Gastrocnemius medialis (tissue), 4 donors: ENCODE measurements at regions not wholly inside any gene's neighbourhood (a gene's known extent, or its start where the extent isn't known, plus 50 kb on each side); places are given as distances from the start of the nearest gene placed in this dataset.

ENCODE experiments used
- ATAC-seq, 2 donors: fragments of 150-250 bp; one replicate each; pipeline ENCODE4 v1.9.1; 2016
- DNase-seq, 2 donors: peaks; one replicate each; pipeline ENCODE4 v3.0.0-alpha.2; 2019
- H3K27ac ChIP-seq, 4 donors: fragments of 200-600 bp; sonication (generic); 1 replicate in 1 of 4; 2 replicates in 3 of 4; pipeline ENCODE4 v1.5.1; 2016 to 2018; ENCODE audit warnings: mild to moderate bottlenecking in 2 of 4, moderate library complexity in 1 of 4
- H3K27me3 ChIP-seq, 3 donors: fragments of 200-600 bp; sonication (generic) in 2 of 3; 1 replicate in 1 of 3; 2 replicates in 2 of 3; pipeline versions ENCODE4 v1.5.1 to v1.6.0; 2016 to 2019; ENCODE audit warnings: mild to moderate bottlenecking in 1 of 3, moderate library complexity in 1 of 3
- H3K36me3 ChIP-seq, 2 donors: fragments of 200-600 bp; sonication (generic) in 1 of 2; one replicate each; pipeline ENCODE4 v1.5.1; 2017 to 2018
- H3K4me1 ChIP-seq, 2 donors: fragments of 200-600 bp; sonication (generic) in 1 of 2; one replicate each; pipeline ENCODE4 v1.5.1; 2016 to 2017; ENCODE audit warnings: mild to moderate bottlenecking in 2 of 2
- H3K4me3 ChIP-seq, 4 donors: fragments of 200-600 bp; sonication (generic) in 3 of 4; 1 replicate in 1 of 4; 2 replicates in 3 of 4; pipeline ENCODE4 v1.5.1; 2016 to 2019; ENCODE audit warnings: mild to moderate bottlenecking in 2 of 4
- H3K9me3 ChIP-seq, 3 donors: fragments of 200-600 bp; sonication (generic) in 2 of 3; 1 replicate in 1 of 3; 2 replicates in 2 of 3; pipeline ENCODE4 v1.5.1; 2016 to 2019
- POLR2A ChIP-seq, 2 donors: fragments of 450-650 bp; IDR thresholded peaks; one replicate each; pipeline ENCODE4 v1.6.1; 2017; ENCODE audit warnings: antibody characterized with exemption in 2 of 2, mild to moderate bottlenecking in 2 of 2, moderate library complexity in 2 of 2
- in situ Hi-C, 4 donors: fragments of 200-750 bp; cut with MboI; loops; one replicate each; pipeline versions ENCODE4 v1.15.0 to v1.8.0; 2017; ENCODE audit warnings: low sequenced_read_pairs in 4 of 4
- intact Hi-C: fragments of 100-400 bp; cut with DNase I; formaldehyde crosslinking; loops from one replicate; pipeline ENCODE4 v1.15.1; 2023; ENCODE audit warnings: low total_unique reads
- TF ChIP-seq, protein P1 (sequence below), 5 experiments: fragments of 450-650 bp in 3 of 5; fragments of 200-600 bp in 2 of 5; sonication (generic) in 2 of 5; IDR thresholded peaks in 4 of 5; conservative IDR thresholded peaks in 1 of 5; 1 replicate in 4 of 5; 2 replicates in 1 of 5; pipeline ENCODE4 v1.5.1; 2016 to 2019; ENCODE audit warnings: antibody characterized with exemption in 5 of 5, mild to moderate bottlenecking in 3 of 5, moderate library complexity in 3 of 5

- no peak overlapping the region for H3K4me3 ChIP-seq
- no peaks in the 10 kb centered on the region for H3K27me3 ChIP-seq
- no peak for ATAC-seq
- DNase-seq = no peak
- H3K27ac ChIP-seq = no peak overlapping the region
- TF ChIP-seq, protein P1, sequence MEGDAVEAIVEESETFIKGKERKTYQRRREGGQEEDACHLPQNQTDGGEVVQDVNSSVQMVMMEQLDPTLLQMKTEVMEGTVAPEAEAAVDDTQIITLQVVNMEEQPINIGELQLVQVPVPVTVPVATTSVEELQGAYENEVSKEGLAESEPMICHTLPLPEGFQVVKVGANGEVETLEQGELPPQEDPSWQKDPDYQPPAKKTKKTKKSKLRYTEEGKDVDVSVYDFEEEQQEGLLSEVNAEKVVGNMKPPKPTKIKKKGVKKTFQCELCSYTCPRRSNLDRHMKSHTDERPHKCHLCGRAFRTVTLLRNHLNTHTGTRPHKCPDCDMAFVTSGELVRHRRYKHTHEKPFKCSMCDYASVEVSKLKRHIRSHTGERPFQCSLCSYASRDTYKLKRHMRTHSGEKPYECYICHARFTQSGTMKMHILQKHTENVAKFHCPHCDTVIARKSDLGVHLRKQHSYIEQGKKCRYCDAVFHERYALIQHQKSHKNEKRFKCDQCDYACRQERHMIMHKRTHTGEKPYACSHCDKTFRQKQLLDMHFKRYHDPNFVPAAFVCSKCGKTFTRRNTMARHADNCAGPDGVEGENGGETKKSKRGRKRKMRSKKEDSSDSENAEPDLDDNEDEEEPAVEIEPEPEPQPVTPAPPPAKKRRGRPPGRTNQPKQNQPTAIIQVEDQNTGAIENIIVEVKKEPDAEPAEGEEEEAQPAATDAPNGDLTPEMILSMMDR (IDR thresholded peaks at IDR 0.05 in 4 of 5, conservative IDR thresholded peaks at IDR 0.05 in 1 of 5) = no peak
- no peak for TF ChIP-seq POLR2A (IDR thresholded peaks at IDR 0.05)
- H3K36me3 ChIP-seq = no peaks in the 10 kb centered on the region
- intact Hi-C loops = no loop called here
- H3K4me1 ChIP-seq = no peaks in the 10 kb centered on the region
- in situ Hi-C loops = no loop called here
- H3K9me3 ChIP-seq = no peaks in the 10 kb centered on the region
These were observed 90.1 kb downstream of the OTOL1 start for GRCh38 chr3:161586556-161587235.

GRCh38 chr3:161598639-161599038 lies 102.0 kb downstream of the OTOL1 start:
- in situ Hi-C loops (no loop called here), intact Hi-C loops (no loop called here)
- H3K36me3 ChIP-seq = no peaks in the 10 kb centered on the region
- TF ChIP-seq POLR2A (IDR thresholded peaks at IDR 0.05) = no peak
- no peaks in the 10 kb centered on the region for H3K4me1 ChIP-seq
- H3K9me3 ChIP-seq = no peaks in the 10 kb centered on the region
- H3K27me3 ChIP-seq = no peaks in the 10 kb centered on the region
- ATAC-seq (no peak), DNase-seq (no peak)
- H3K4me3 ChIP-seq = no peak overlapping the region
- no peak overlapping the region for H3K27ac ChIP-seq

DNA sequence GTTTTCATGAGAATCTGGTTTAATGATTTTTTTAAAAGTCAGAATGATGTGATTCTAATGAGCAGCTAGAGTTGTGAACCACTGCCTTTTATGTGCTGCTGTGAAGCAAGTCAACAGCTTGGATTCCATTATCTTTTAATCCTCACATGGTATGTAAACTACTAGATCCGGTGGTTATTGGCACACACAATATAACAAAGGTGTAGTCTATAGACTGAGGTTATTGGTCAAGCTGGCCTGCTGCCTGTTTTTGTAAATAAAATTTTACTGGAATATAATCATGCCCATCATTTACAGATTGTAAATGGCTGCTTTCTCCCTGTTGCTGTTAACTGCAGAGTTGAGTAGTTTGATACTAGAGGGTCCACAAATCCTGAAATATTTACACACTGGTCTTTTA lies 103.1 kb downstream of the OTOL1 start:
- in situ Hi-C loops = loop anchor here in 1 of 4 donors (25.0 kb wide), 1 partner anchor 87 kb away; no protein-coding TSS in a partner anchor

DNA sequence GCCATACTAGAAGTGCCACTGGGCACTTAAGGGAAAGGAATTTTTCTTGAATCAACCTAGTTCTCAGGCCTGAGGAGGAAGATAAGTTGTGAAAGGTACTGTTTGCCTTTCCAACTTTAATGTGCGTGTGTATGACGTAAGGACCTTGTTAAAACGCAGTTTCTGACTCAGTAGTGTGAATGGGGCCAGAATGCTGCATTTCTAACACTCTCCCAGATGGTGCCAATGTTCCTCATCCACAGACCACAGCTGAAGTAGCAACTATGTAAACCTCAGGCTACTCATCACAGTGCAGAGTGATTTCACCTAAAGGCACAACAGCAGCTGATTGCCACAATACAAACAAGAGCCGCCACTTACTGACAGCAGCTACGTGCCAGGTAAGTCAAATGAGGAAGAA lies 103.6 kb downstream of the OTOL1 start:
- Histone ChIP-seq H3K36me3 (no peaks in the 10 kb centered on the region), H3K4me3 (no peak overlapping the region), H3K27me3 (no peaks in the 10 kb centered on the region), H3K9me3 (no peaks in the 10 kb centered on the region), H3K4me1 (no peaks in the 10 kb centered on the region), H3K27ac (no peak overlapping the region)
- TF ChIP-seq POLR2A (IDR thresholded peaks at IDR 0.05) = no peak
- TF ChIP-seq, protein P1 (IDR thresholded peaks at IDR 0.05 in 4 of 5, conservative IDR thresholded peaks at IDR 0.05 in 1 of 5) = no peak
- DNase-seq = no peak
- in situ Hi-C loops (loop anchor here in 1 of 4 donors (25.0 kb wide), 1 partner anchor 88 kb away; no protein-coding TSS in a partner anchor), intact Hi-C loops (loop anchor here (5.0 kb wide), 1 partner anchor 132 kb away; no protein-coding TSS in a partner anchor)
- ATAC-seq = no peak

More for the DNA sequence above, 103.1 kb downstream of the OTOL1 start:
- DNase-seq = no peak
- Histone ChIP-seq H3K4me3 (no peak overlapping the region), H3K4me1 (no peaks in the 10 kb centered on the region), H3K27me3 (no peaks in the 10 kb centered on the region), H3K36me3 (no peaks in the 10 kb centered on the region), H3K27ac (no peak overlapping the region), H3K9me3 (no peaks in the 10 kb centered on the region)
- intact Hi-C loops = loop anchor here (5.0 kb wide), 1 partner anchor 133 kb away; no protein-coding TSS in a partner anchor
- TF ChIP-seq POLR2A (IDR thresholded peaks at IDR 0.05) = no peak
- no peak for ATAC-seq

- no peak for TF ChIP-seq POLR2A (IDR thresholded peaks at IDR 0.05)
- H3K4me1 ChIP-seq = no peaks in the 10 kb centered on the region
- no peak overlapping the region for H3K27ac ChIP-seq
- H3K9me3 ChIP-seq = no peaks in the 10 kb centered on the region
- DNase-seq (no peak), ATAC-seq (no peak)
- H3K4me3 ChIP-seq = no peak overlapping the region
- in situ Hi-C loops (loop anchor here in 1 of 4 donors (25.0 kb wide), 1 partner anchor 90 kb away; no protein-coding TSS in a partner anchor), intact Hi-C loops (loop anchor here (5.0 kb wide), 1 partner anchor 130 kb away; no protein-coding TSS in a partner anchor)
- no peaks in the 10 kb centered on the region for H3K36me3 ChIP-seq
- no peaks in the 10 kb centered on the region for H3K27me3 ChIP-seq
These were observed 105.9 kb downstream of the OTOL1 start for GRCh38 chr3:161602475-161602874.

GRCh38 chr3:161602918-161603317 lies 106.3 kb downstream of the OTOL1 start:
- Histone ChIP-seq H3K4me3 (no peak overlapping the region), H3K36me3 (no peaks in the 10 kb centered on the region), H3K27ac (no peak overlapping the region), H3K27me3 (no peaks in the 10 kb centered on the region), H3K9me3 (no peaks in the 10 kb centered on the region), H3K4me1 (no peaks in the 10 kb centered on the region)
- no peak for TF ChIP-seq POLR2A (IDR thresholded peaks at IDR 0.05)
- TF ChIP-seq, protein P1 (IDR thresholded peaks at IDR 0.05 in 4 of 5, conservative IDR thresholded peaks at IDR 0.05 in 1 of 5) = no peak
- intact Hi-C loops = loop anchor here (5.0 kb wide), 1 partner anchor 129 kb away; no protein-coding TSS in a partner anchor
- in situ Hi-C loops = loop anchor here in 1 of 4 donors (25.0 kb wide), 1 partner anchor 91 kb away; no protein-coding TSS in a partner anchor
- ATAC-seq (no peak), DNase-seq (no peak)
